ENCODE measurements at regions not wholly inside any gene's neighbourhood (a gene's known extent, or its start where the extent isn't known, plus 50 kb on each side); places are given as distances from the start of the nearest gene placed in this dataset.

DNA sequence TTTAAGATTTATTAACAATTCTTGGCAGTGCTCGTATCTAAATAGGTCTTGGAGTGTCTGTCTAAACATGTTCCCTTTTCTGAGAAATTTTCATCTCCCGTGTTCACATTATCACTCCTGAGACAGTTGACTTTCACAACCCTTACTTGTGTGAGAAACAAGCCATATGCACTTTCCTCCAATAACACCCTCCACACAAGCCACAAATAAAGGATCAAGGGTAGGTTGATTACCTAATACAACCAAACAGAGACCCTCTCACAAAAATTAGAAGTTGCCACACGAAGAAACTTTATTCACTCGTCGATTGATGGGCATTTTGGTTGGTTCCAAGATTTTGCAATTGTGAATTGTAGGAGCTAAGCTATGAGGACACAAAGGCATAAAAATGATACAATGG, 763.9 kb downstream of the TRAM1L1 start:
- Histone ChIP-seq H3K9me3 (no peaks in the 10 kb centered on the region), H3K27me3 (no peaks in the 10 kb centered on the region), H3K4me3 (no peak overlapping the region), H3K4me1 (no peaks in the 10 kb centered on the region), H3K36me3 (no peaks in the 10 kb centered on the region), H3K27ac (no peak overlapping the region)
- TF ChIP-seq, protein P1, sequence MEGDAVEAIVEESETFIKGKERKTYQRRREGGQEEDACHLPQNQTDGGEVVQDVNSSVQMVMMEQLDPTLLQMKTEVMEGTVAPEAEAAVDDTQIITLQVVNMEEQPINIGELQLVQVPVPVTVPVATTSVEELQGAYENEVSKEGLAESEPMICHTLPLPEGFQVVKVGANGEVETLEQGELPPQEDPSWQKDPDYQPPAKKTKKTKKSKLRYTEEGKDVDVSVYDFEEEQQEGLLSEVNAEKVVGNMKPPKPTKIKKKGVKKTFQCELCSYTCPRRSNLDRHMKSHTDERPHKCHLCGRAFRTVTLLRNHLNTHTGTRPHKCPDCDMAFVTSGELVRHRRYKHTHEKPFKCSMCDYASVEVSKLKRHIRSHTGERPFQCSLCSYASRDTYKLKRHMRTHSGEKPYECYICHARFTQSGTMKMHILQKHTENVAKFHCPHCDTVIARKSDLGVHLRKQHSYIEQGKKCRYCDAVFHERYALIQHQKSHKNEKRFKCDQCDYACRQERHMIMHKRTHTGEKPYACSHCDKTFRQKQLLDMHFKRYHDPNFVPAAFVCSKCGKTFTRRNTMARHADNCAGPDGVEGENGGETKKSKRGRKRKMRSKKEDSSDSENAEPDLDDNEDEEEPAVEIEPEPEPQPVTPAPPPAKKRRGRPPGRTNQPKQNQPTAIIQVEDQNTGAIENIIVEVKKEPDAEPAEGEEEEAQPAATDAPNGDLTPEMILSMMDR (IDR thresholded peaks at IDR 0.05), result no peak
- TF ChIP-seq POLR2A (IDR thresholded peaks at IDR 0.05), result no peak
- DNase-seq, result no peak
- intact Hi-C loops (cut with DNase I; ENCODE audit: low total_unique reads), result no loop called here

DNA sequence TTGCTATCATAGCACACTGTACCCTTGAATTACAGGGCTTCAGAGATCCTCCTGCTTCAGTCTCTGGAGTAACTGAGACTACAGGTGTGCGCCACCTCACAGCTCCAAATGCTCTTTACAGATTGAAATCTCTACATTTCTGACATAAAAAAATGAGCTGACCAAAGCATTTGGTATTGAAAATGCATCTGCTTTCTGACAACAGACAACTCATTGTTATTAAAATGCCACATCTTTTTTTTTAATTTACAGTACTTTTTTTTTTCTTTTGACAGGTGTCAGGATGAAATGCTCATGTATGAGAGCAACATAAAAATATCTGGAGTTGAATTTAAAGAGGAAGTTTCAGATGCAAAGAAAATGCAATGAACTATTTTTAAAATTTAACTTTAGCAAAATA, 764.5 kb downstream of the TRAM1L1 start:
- no peak overlapping the region for H3K27ac ChIP-seq
- no peaks in the 10 kb centered on the region for H3K4me1 ChIP-seq
- H3K36me3 ChIP-seq, result no peaks in the 10 kb centered on the region
- intact Hi-C loops (cut with DNase I; ENCODE audit: low total_unique reads), result no loop called here
- H3K9me3 ChIP-seq, result no peaks in the 10 kb centered on the region
- DNase-seq, result no peak
- TF ChIP-seq, protein P1 (IDR thresholded peaks at IDR 0.05), result no peak
- TF ChIP-seq POLR2A (IDR thresholded peaks at IDR 0.05), result no peak
- H3K27me3 ChIP-seq, result no peaks in the 10 kb centered on the region
- no peak overlapping the region for H3K4me3 ChIP-seq

DNA sequence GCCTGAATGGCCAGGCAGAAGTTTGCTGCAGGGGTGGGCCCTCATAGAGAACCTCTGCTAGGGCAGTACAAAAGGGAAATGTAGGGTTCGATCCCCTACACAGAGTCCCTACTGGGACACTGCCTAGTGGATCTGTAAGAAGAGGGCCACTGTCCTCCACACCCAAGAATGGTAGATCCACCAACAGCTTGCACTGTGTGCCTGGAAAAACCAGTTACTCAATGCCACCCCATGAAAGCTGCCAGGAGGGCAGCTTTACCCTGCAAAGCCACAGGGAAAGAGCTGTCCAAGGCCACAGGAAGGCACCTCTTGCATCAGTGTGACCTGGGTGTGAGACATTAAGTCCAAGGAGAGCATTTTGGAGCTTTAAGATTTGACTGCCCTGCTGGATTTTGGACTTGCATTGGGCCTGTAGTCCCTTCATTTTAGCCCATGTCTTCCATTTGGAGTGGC, 781.6 kb downstream of the TRAM1L1 start:
- no peak overlapping the region for H3K27ac ChIP-seq

DNA sequence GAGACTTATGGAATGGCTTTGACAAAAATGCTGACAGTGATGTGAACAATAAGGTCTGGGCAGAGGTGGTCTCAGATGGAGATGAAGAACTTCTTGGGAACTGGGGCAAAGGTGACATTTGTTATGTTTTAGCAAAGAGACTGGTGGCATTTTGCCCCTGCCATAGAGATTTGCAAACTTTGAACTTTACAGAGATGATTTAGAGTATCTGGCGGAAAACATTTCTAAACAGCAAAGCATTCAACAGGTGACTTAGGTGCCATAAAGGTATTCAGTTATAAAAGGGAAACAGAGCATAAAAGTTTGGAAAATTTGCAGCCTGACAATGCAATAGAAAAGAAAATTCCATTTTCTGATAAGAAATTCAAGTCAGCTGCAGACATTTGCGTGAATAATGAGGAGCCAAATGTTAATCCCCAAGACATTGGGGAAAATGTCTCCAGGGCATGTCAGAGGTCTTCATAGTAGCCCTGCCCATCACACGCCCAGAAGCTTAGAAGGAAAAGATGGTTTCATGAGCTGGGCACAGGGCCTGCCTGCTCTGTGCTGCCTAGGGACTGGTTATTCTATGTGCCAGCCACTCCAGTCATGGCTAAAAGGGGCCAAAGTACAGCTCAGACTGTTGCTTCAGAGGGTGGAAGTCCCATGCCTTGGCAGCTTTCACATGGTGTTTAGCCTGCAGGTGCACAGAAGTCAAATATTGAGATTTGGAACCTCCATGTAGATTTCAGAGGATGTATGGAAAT, 782.2 kb downstream of the TRAM1L1 start:
- Histone ChIP-seq H3K4me1 (no peaks in the 10 kb centered on the region), H3K27me3 (no peaks in the 10 kb centered on the region)
- TF ChIP-seq, protein P1 (IDR thresholded peaks at IDR 0.05), result no peak
- TF ChIP-seq POLR2A (IDR thresholded peaks at IDR 0.05), result no peak

More for the DNA sequence above, 781.6 kb downstream of the TRAM1L1 start:
- Histone ChIP-seq H3K4me1 (no peaks in the 10 kb centered on the region), H3K36me3 (no peaks in the 10 kb centered on the region), H3K27me3 (no peaks in the 10 kb centered on the region), H3K9me3 (no peaks in the 10 kb centered on the region), H3K4me3 (no peak overlapping the region)
- intact Hi-C loops (cut with DNase I; ENCODE audit: low total_unique reads), result no loop called here
- TF ChIP-seq, protein P1 (IDR thresholded peaks at IDR 0.05), result no peak
- no peak for TF ChIP-seq POLR2A (IDR thresholded peaks at IDR 0.05)
- no peak for DNase-seq

DNA sequence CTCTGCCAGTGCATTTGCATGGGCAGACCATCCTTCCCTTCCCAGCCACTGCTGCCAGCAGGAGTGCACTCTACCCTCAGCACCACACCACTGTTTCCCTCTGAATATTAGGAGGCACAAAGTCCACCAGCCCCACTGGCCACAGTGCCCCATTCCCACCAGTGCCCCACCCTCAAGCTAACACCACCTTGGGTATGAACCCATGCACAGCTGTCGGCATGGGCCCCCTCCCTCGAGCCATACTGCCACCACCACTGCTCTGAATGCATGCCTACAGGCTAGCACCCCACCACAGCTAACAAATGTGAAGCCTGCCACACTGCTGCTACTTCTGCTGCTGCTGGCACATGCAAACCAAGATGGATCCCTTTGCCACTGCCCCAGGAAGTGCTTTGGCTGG, 810.4 kb downstream of the TRAM1L1 start:
- no peak for DNase-seq
- no peaks in the 10 kb centered on the region for H3K27me3 ChIP-seq
- no peak overlapping the region for H3K27ac ChIP-seq
- no peaks in the 10 kb centered on the region for H3K9me3 ChIP-seq
- TF ChIP-seq, protein P1 (IDR thresholded peaks at IDR 0.05), result no peak
- TF ChIP-seq POLR2A (IDR thresholded peaks at IDR 0.05), result no peak
- H3K4me3 ChIP-seq, result no peak overlapping the region
- H3K36me3 ChIP-seq, result no peaks in the 10 kb centered on the region
- no peaks in the 10 kb centered on the region for H3K4me1 ChIP-seq
- intact Hi-C loops (cut with DNase I; ENCODE audit: low total_unique reads), result no loop called here

More for the DNA sequence above, 782.2 kb downstream of the TRAM1L1 start:
- no peak overlapping the region for H3K27ac ChIP-seq
- intact Hi-C loops (cut with DNase I; ENCODE audit: low total_unique reads), result no loop called here
- H3K4me3 ChIP-seq, result no peak overlapping the region
- H3K36me3 ChIP-seq, result no peaks in the 10 kb centered on the region
- DNase-seq, result no peak
- no peaks in the 10 kb centered on the region for H3K9me3 ChIP-seq
